ENCODE measurements at regions not wholly inside any gene's neighbourhood (a gene's known extent, or its start where the extent isn't known, plus 50 kb on each side); places are given as distances from the start of the nearest gene placed in this dataset.
"Not testable (repeated sequence)": the region's sequence is repeated elsewhere in the genome, so short reads cannot be mapped to it uniquely, and the experiment has no call there.

DNA sequence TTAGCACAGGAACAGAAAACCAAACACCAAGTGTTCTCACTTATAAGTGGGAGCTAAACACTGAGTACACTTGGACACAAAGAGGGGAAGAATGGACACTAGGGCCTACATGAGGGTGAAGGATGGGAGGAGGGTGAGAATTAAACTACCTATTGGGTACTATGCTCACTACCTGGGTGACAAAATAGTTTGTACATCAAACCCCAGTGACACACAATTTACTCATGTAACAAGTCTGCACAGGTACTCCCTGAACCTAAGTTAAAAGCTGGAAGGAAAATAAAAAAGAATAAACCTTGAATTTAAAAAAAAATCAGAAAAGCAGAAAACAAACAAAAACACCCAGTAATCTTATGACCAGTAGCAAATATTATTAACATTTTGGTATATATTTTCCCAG lies 188.6 kb downstream of the TFAP2B start:
- Histone ChIP-seq H3K9ac (no peak overlapping the region), H3K27me3 (no peaks in the 10 kb centered on the region), H4K20me1 (ENCODE audit: low read depth) (no peaks in the 10 kb centered on the region), H3K9me3 (ENCODE audit: low read depth) (no peaks in the 10 kb centered on the region), H3K36me3 (no peaks in the 10 kb centered on the region), H2AFZ (replicated peaks) (no peak overlapping the region), H3K4me1 (no peaks in the 10 kb centered on the region), H3K4me3 (no peak overlapping the region), H3K4me2 (no peak overlapping the region), H3K27ac (no peak overlapping the region), H3F3A (ENCODE audit: low read depth) (no peaks in the 10 kb centered on the region), H3K79me2 (ENCODE audit: low read depth) (no peaks in the 10 kb centered on the region)
- H3K36me3 Mint-ChIP-seq, result no peaks in the 10 kb centered on the region
- no peak overlapping the region for H3K4me3 Mint-ChIP-seq
- TF ChIP-seq, protein P1, sequence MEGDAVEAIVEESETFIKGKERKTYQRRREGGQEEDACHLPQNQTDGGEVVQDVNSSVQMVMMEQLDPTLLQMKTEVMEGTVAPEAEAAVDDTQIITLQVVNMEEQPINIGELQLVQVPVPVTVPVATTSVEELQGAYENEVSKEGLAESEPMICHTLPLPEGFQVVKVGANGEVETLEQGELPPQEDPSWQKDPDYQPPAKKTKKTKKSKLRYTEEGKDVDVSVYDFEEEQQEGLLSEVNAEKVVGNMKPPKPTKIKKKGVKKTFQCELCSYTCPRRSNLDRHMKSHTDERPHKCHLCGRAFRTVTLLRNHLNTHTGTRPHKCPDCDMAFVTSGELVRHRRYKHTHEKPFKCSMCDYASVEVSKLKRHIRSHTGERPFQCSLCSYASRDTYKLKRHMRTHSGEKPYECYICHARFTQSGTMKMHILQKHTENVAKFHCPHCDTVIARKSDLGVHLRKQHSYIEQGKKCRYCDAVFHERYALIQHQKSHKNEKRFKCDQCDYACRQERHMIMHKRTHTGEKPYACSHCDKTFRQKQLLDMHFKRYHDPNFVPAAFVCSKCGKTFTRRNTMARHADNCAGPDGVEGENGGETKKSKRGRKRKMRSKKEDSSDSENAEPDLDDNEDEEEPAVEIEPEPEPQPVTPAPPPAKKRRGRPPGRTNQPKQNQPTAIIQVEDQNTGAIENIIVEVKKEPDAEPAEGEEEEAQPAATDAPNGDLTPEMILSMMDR (IDR thresholded peaks at IDR 0.05), result no peak
- TF ChIP-seq EZH2phosphoT487 (IDR thresholded peaks at IDR 0.05) (no peak), EZH2 (IDR thresholded peaks at IDR 0.05) (no peak)
- DNase-seq (ENCODE audit: low spot score), result no peak
- peaks cover 3% of the 10 kb centered on the region for H3K27me3 Mint-ChIP-seq (ENCODE audit: insufficient read depth, low read depth)
- H3K27ac Mint-ChIP-seq, result no peak overlapping the region
- H3K9me3 Mint-ChIP-seq, result no peaks in the 10 kb centered on the region
- H3K4me1 Mint-ChIP-seq, result no peaks in the 10 kb centered on the region

DNA sequence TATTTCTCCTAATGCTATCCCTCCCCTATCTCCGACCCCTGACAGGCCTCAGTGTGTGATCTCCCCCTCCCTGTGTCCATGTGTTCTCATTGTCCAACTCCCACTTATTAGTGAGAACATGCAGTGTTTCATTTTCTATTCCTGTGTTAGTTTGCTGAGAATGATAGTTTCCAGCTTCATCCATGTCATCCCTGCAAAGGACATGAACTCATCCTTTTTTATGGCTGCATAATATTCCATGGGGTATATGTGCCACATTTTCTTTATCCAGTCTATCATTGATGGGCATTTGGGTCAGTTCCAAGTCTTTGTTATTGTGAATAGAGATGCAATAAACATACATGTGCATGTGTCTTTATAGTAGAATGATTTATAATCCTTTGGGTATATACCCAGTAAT lies 190.0 kb downstream of the TFAP2B start:
- not testable (repeated sequence) for H3K4me1 Mint-ChIP-seq; H3K9me3 Mint-ChIP-seq; H3K27me3 Mint-ChIP-seq (ENCODE audit: insufficient read depth, low read depth)

DNA sequence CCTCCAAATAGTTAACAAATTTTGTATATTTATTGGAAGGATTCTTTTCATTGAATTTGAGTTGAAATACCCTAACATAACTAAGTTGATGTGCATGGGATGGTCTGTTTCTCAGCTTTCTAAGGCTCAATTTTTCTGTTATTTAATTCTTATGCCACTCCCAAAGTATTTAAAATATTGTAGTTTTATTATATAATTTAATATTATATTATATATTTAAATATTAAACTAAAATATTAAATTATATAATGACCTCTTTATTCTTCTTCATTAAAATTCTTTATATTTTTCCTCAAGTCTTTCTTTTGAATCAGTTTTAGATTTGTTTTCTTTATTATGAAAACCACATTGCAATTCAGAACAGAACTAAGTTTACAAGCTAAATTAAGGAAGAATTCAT lies 194.7 kb downstream of the TFAP2B start:
- H3K36me3 Mint-ChIP-seq, result no peaks in the 10 kb centered on the region
- H3K27ac Mint-ChIP-seq, result no peak overlapping the region
- DNase-seq (ENCODE audit: low spot score), result no peak

More for the DNA sequence above, 190.0 kb downstream of the TFAP2B start:
- not testable (repeated sequence) for H3K79me2 ChIP-seq (ENCODE audit: low read depth); H3K36me3 Mint-ChIP-seq; H3K9me3 ChIP-seq (ENCODE audit: low read depth); H4K20me1 ChIP-seq (ENCODE audit: low read depth); H3K27ac ChIP-seq; DNase-seq (ENCODE audit: low spot score); H3K36me3 ChIP-seq; H3K4me1 ChIP-seq; H3F3A ChIP-seq (ENCODE audit: low read depth); H3K4me3 ChIP-seq; H3K4me3 Mint-ChIP-seq; H3K27me3 ChIP-seq; H3K27ac Mint-ChIP-seq; H3K4me2 ChIP-seq; H2AFZ ChIP-seq (replicated peaks); H3K9ac ChIP-seq

DNA sequence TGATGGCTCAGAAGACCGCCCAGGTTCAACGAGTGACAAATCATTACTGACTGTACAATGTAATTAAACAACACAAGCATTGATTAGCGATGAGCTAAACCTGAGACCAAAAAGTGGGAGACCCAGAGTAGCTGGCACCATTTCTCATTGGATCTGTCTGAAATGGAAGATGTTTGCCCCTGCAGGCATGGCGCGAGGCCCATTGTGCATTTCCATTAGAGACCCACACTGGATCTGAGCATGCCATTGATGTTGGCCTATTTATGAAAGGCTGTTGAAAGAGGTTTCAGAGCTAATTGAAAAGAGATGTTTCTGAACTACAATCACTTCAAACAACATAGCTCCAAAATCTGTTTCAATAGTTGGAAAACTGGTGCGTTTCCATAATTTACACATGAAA lies 196.7 kb downstream of the TFAP2B start:
- no peaks in the 10 kb centered on the region for H3K79me2 ChIP-seq (ENCODE audit: low read depth)

More for the DNA sequence above, 194.7 kb downstream of the TFAP2B start:
- no peak overlapping the region for H3K4me3 Mint-ChIP-seq
- Histone ChIP-seq H3F3A (ENCODE audit: low read depth) (no peaks in the 10 kb centered on the region), H3K4me3 (no peak overlapping the region), H2AFZ (replicated peaks) (no peak overlapping the region), H3K4me2 (no peak overlapping the region), H3K9me3 (ENCODE audit: low read depth) (no peaks in the 10 kb centered on the region), H3K27ac (no peak overlapping the region), H4K20me1 (ENCODE audit: low read depth) (no peaks in the 10 kb centered on the region), H3K36me3 (no peaks in the 10 kb centered on the region), H3K79me2 (ENCODE audit: low read depth) (no peaks in the 10 kb centered on the region), H3K4me1 (no peaks in the 10 kb centered on the region), H3K27me3 (no peaks in the 10 kb centered on the region), H3K9ac (no peak overlapping the region)
- TF ChIP-seq, protein P1 (IDR thresholded peaks at IDR 0.05), result no peak
- TF ChIP-seq EZH2 (IDR thresholded peaks at IDR 0.05), result no peak
- no peak for TF ChIP-seq EZH2phosphoT487 (IDR thresholded peaks at IDR 0.05)
- no peaks in the 10 kb centered on the region for H3K4me1 Mint-ChIP-seq
- H3K27me3 Mint-ChIP-seq (ENCODE audit: insufficient read depth, low read depth), result peaks cover 4% of the 10 kb centered on the region
- H3K9me3 Mint-ChIP-seq, result no peaks in the 10 kb centered on the region

More for the DNA sequence above, 196.7 kb downstream of the TFAP2B start:
- Histone ChIP-seq H3K36me3 (no peaks in the 10 kb centered on the region), H3K9me3 (ENCODE audit: low read depth) (no peaks in the 10 kb centered on the region), H3K27ac (no peak overlapping the region), H3K27me3 (no peaks in the 10 kb centered on the region), H3K4me1 (no peaks in the 10 kb centered on the region), H3K9ac (no peak overlapping the region), H2AFZ (replicated peaks) (no peak overlapping the region), H4K20me1 (ENCODE audit: low read depth) (no peaks in the 10 kb centered on the region), H3K4me2 (no peak overlapping the region), H3F3A (ENCODE audit: low read depth) (no peaks in the 10 kb centered on the region), H3K4me3 (no peak overlapping the region)
- Mint-ChIP-seq H3K27me3 (ENCODE audit: insufficient read depth, low read depth) (peaks cover 2% of the 10 kb centered on the region), H3K27ac (no peak overlapping the region), H3K4me3 (no peak overlapping the region), H3K36me3 (no peaks in the 10 kb centered on the region), H3K4me1 (no peaks in the 10 kb centered on the region), H3K9me3 (no peaks in the 10 kb centered on the region)
- DNase-seq (ENCODE audit: low spot score), result no peak
- TF ChIP-seq EZH2phosphoT487 (IDR thresholded peaks at IDR 0.05) (no peak), EZH2 (IDR thresholded peaks at IDR 0.05) (no peak)
- TF ChIP-seq, protein P1 (IDR thresholded peaks at IDR 0.05), result no peak
